ENCODE measurements at regions not wholly inside any gene's neighbourhood (a gene's known extent, or its start where the extent isn't known, plus 50 kb on each side); places are given as distances from the start of the nearest gene placed in this dataset.
"Not testable (repeated sequence)": the region's sequence is repeated elsewhere in the genome, so short reads cannot be mapped to it uniquely, and the experiment has no call there.

DNA sequence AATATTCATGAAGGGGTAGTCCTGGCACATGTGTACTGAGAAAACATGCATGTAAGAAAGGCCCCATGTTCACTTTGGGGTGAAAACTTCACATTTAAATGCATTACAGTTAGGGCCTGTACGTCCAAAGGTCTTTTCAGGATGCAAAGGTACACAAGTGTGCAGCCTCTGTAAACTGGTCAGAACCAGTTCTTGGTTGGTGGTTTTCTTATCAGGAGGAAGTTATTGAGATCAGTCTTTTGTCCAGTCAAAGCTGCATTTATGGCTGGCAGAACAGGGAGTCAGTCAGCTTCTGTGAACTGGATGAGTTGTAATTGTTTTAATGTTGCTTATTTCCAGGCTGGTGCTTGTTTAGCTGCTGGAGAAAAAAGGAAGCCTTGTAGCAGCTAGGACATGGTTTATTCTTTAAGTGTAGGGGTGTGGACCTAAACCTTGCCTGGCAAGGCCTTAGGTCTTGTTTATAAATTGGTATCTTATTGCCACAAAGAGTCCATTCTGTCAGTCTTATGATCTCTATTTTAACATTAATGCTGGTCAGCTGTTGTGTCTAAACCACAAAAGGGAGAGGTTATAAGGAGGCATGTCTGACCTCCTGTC is 1906.6 kb upstream of the TENM3 start:
- no peak for ATAC-seq
- H3K27me3 ChIP-seq, result no peaks in the 10 kb centered on the region
- in situ Hi-C loops (cut with MboI; ENCODE audit: low sequenced_read_pairs in 4 of 4), result no loop called here
- no peak overlapping the region for H3K4me3 ChIP-seq
- H3K4me1 ChIP-seq, result no peaks in the 10 kb centered on the region
- TF ChIP-seq POLR2A (IDR thresholded peaks at IDR 0.05) (no peak), CTCF (IDR thresholded peaks at IDR 0.05 in 4 of 5, conservative IDR thresholded peaks at IDR 0.05 in 1 of 5) (no peak)
- H3K27ac ChIP-seq, result no peak overlapping the region
- intact Hi-C loops (cut with DNase I; ENCODE audit: low total_unique reads), result no loop called here
- H3K9me3 ChIP-seq, result no peaks in the 10 kb centered on the region
- H3K36me3 ChIP-seq, result no peaks in the 10 kb centered on the region
- DNase-seq, result no peak

- intact Hi-C loops (cut with DNase I; ENCODE audit: low total_unique reads) (no loop called here), in situ Hi-C loops (cut with MboI; ENCODE audit: low sequenced_read_pairs in 4 of 4) (no loop called here)
- H3K27me3 ChIP-seq, result no peaks in the 10 kb centered on the region
- DNase-seq, result no peak
- no peaks in the 10 kb centered on the region for H3K36me3 ChIP-seq
- TF ChIP-seq POLR2A (IDR thresholded peaks at IDR 0.05), result no peak
- no peak for TF ChIP-seq CTCF (IDR thresholded peaks at IDR 0.05 in 4 of 5, conservative IDR thresholded peaks at IDR 0.05 in 1 of 5)
- no peak overlapping the region for H3K27ac ChIP-seq
- no peaks in the 10 kb centered on the region for H3K9me3 ChIP-seq
- ATAC-seq, result no peak
- H3K4me3 ChIP-seq, result no peak overlapping the region
- H3K4me1 ChIP-seq, result no peaks in the 10 kb centered on the region
Measured at GRCh38 chr4:180341926-180342325, 1901.3 kb upstream of the TENM3 start.

DNA sequence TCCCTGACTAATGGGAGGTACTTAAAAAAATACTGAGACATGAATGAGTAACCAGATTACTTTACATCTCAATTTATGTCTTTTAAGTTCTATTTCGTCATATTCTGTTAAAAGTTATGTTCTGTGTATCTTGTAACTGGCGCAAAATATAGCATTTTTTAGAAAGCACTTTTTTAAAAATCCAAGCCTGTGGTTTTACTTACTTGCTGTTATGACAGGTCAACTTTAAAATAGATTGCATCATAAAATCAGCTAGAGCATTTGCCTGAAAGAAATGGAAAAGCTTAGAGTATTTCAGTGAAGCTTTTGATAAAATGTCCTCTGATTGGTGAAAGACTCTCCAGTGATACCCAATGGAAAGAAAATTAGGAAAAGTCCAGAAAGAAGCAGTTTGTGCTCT is 1892.3 kb upstream of the TENM3 start:
- Histone ChIP-seq H3K36me3 (no peaks in the 10 kb centered on the region), H3K9me3 (no peaks in the 10 kb centered on the region), H3K27me3 (no peaks in the 10 kb centered on the region), H3K27ac (no peak overlapping the region), H3K4me3 (no peak overlapping the region), H3K4me1 (no peaks in the 10 kb centered on the region)
- ATAC-seq (no peak), DNase-seq (no peak)
- TF ChIP-seq CTCF (IDR thresholded peaks at IDR 0.05 in 4 of 5, conservative IDR thresholded peaks at IDR 0.05 in 1 of 5) (no peak), POLR2A (IDR thresholded peaks at IDR 0.05) (no peak)
- intact Hi-C loops (cut with DNase I; ENCODE audit: low total_unique reads), result no loop called here
- in situ Hi-C loops (cut with MboI; ENCODE audit: low sequenced_read_pairs in 4 of 4), result no loop called here

DNA sequence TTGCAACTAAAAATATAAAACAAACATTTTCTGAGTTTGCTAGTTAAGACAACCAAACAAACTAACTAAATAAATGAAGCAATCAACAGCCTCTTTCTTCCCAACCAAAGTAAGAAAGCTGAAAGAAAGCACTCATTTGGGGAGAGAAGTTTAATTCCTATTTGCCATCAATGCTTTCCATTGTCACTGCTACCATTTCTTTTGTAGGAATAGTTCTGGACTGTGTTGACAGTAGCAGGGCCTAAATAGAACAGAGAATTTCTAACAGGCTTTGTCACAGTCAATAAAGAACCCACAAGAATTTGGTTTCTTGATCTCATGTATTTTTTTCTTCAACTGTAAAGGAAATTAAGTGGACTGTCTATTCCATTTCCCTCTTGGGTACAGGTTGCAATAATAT is 1886.4 kb upstream of the TENM3 start:
- intact Hi-C loops (cut with DNase I; ENCODE audit: low total_unique reads), result no loop called here
- ATAC-seq (no peak), DNase-seq (no peak)
- no peak overlapping the region for H3K4me3 ChIP-seq
- no peaks in the 10 kb centered on the region for H3K27me3 ChIP-seq
- TF ChIP-seq CTCF (IDR thresholded peaks at IDR 0.05 in 4 of 5, conservative IDR thresholded peaks at IDR 0.05 in 1 of 5) (no peak), POLR2A (IDR thresholded peaks at IDR 0.05) (no peak)
- H3K27ac ChIP-seq, result no peak overlapping the region
- H3K4me1 ChIP-seq, result no peaks in the 10 kb centered on the region
- no peaks in the 10 kb centered on the region for H3K36me3 ChIP-seq
- in situ Hi-C loops (cut with MboI; ENCODE audit: low sequenced_read_pairs in 4 of 4), result no loop called here
- no peaks in the 10 kb centered on the region for H3K9me3 ChIP-seq

DNA sequence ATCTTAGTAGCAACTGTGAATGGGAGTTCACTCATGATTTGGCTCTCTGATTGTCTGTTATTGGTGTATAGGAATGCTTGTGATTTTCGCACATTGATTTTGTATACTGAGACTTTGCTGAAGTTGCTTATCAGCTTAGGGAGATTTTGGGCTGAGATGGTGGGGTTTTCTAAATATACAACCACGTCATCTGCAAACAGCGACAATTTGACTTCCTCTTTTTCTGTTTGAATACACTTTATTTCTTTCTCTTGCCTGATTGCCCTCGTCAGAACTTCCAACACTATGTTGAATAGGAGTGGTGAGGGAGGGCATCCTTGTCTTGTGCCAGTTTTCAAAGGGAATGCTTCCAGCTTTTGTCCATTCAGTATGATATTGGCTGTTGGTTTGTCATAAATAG is 1883.1 kb upstream of the TENM3 start:
- intact Hi-C loops (cut with DNase I; ENCODE audit: low total_unique reads); H3K27ac ChIP-seq; H3K4me1 ChIP-seq; H3K36me3 ChIP-seq; H3K4me3 ChIP-seq; H3K9me3 ChIP-seq; DNase-seq; ATAC-seq; H3K27me3 ChIP-seq; in situ Hi-C loops (cut with MboI; ENCODE audit: low sequenced_read_pairs in 4 of 4): not testable (repeated sequence)

Measured in gastrocnemius medialis (tissue), 4 donors.